Activated CD8-positive, alpha-beta memory T cell treated with anti-CD3 and anti-CD28 coated beads for 48 hours (primary cell): ENCODE measurements at regions not wholly inside any gene's neighbourhood (a gene's known extent, or its start where the extent isn't known, plus 50 kb on each side); places are given as distances from the start of the nearest gene placed in this dataset.
"Not testable (repeated sequence)": the region's sequence is repeated elsewhere in the genome, so short reads cannot be mapped to it uniquely, and the experiment has no call there.

Source experiments
- DNase-seq, 3 experiments: peaks; one replicate each; pipeline ENCODE4 v3.0.0-alpha.2; 2020; ENCODE audit warnings: low read depth in 2 of 3, low spot score in 2 of 3

DNA sequence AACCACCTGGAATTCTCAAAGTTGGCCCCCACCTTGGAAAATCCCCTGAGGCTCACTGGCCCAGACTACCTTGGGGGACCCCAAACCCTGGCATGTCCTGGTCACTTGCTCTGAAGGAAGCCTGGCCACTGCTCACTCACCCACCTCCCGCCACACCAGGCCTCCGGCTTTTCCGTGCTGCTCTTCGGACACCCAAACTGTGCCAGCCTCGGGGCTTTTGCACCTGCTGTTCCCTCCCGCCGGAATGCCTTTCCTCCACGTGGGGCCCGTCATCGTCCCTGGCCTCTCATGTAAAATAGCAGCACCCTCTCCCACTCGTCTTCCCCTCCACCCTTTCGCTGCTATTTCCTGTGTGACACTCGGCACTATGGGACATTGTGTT, 87.2 kb upstream of the NCOR2 start:
- DNase-seq: no peak

- DNase-seq: no peak
Measured at GRCh38 chr12:124653169-124653931, 85.9 kb upstream of the NCOR2 start.

- DNase-seq: no peak
Measured at GRCh38 chr12:124652661-124653060, 85.2 kb upstream of the NCOR2 start.

DNA sequence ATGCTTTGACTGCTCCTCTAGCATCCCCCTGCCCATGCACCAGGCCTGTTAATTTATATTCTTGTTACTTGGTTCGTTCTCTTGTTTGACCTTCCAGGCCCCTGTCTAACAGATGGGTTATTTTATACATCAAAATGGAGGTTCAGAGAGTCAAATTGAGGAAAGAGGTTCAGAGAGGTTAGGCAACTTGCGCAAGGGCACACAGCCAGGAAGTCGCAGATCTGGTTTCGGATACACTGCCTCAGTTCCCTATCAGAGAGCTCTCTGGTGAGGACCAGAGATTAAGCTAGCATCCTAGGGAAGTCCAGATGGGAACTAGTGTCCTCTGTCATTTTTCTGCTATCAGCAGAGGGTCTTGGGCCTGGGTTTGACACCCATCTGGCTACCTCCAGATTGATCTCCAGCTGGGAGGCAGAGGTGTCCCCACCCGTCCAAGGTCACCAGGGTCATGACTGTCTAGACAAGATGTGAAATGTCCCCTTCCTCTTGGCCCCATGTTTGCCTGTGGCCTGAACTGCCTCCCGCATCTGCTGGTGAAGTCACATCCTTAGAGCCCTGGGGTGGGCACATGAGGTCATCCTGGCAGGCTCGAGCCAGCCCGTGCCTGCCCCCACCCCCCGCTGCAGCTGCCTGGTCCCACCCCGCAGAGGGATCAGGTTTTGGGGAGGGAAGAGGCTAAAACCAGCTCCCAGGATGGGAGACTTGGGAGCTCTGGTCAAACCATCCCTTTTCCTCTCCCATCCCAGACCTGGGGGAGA, 84.3 kb upstream of the NCOR2 start:
- no peak for DNase-seq

DNA sequence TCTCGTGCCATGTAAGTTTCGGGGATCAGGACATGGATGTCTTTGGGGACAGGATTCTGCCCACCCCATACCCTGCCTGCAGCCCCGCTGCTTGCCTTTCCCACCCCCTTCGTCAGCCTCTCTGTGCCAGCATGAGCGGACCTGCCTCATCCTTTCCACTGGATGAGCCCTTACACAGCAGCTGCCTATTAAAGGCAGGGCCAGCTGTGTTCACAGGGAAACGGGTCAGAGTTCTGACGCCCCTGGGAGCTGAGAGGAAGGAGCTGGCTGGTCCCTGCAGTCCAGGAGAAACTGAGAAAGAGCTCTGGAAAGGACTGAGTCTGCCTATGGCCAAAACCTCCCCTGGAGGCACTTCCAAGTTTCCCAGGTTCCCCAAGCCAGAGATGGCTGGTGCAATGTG, 83.5 kb upstream of the NCOR2 start:
- DNase-seq: no peak

GRCh38 chr12:124648710-124649384, 81.4 kb upstream of the NCOR2 start:
- no peak for DNase-seq

GRCh38 chr12:124647316-124647715, 79.9 kb upstream of the NCOR2 start:
- DNase-seq: no peak

DNA sequence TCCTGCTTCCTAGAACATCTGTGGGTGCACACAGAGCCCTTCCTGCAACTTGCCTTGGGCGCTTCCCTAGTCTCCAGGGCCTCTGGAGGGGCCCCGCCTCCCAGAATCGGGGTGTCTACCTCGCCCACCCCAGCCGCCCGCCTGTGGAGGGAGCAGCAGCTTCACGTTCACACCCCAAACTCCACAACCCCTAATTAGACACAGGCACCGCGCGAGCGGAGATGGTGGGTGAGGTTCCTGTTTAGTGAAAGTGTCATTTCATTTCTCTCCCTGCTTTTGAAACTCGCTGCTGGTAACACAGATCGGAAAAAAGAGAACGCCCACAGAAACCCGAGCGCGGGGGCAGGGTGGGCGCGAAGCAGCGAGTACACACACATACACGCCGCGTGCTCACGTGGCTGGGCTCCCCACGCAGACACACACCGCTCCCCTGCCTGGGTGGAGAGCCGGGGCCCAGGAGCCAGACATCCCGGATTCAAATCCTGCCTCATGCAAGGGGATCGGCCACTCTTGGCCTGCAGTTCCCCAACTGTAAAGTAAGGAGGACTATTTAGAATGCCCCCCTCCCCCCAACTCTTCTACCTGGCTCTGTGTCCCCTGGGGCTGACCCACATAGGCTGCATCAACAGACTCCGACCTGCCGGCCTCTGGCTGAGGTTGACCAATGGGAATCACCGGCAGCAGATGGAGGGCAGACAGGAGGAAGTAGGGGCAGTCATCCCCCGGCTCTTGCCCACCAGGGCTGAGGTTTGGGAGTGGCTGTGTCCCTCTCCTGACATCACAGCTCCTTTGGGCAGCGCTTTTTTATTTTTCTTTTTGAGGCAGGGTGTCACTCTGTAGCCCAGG, 79.2 kb upstream of the NCOR2 start:
- DNase-seq: peak; percentile 20 to 29 (median 27)

DNA sequence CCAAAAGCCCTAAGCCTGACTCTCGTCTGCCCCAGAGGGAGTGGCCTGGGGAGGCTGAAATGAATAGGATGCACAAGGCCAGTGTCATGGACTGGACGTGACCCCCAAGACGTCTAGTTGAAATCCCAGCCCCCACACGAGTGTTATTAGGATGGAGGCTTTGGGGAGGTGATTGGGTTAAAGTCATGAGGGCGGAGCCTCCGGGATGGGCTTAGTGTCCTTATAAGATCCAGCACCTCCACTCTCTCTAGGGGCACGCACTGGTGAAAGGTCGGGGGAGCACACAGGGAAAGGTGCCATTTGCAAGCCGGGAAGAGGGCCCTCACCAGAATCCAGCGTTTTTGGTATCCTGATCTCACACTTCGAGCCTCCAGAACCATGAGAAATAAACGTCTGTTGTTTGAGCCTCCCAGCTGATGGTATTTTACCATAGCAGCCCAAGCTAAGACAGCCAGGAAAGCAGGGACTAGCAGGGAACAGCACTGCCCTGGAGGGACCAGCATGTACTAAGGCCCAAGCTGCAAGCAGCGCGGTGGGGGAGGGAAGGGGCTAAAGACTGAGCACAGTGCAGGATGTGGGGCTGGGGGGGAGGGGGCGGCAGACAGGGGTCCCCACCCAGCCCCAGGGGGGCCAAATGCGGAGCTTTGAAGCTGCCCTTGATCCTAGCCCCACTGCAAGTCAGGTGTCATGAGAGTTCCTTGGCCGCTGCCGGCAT, 78.3 kb upstream of the NCOR2 start:
- no peak for DNase-seq

DNA sequence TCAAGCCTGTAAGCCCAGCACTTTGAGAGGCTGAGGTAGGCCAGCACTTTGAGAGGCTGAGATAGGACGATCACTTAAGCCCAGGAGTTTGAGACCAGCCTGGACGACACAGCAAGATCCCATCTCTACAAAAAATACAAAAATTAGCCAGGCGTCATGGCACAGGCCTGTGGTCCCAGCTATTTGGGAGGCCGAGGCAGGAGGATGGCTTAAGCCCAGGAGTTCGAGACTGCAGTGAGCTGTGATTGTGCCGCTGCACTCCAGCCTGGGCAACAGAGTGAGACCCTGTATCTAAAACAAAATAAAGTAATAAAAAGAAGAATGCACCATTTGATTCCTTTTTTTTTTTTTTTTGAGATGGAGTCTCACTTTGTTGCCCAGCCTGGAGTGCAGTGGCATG, 76.4 kb upstream of the NCOR2 start:
- DNase-seq: not testable (repeated sequence)

DNA sequence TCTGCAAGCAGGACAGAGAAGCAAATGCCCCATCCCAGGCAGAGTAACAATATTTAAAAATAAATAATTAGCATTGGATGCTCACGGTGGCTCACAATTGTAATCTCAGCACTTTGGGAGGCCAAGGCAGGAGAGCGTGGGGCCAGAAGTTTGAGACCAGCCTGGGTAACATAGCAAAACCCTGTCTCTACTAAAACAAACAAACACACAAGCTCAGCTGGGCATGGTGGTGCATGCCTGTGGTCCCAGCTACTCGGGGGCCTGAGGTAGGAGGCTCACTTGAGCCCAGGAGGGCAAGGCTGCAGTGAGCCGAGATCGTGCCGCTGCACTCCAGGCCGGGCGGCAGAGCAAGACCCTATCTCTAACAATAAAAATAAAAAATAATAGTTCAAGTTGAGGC, 74.7 kb upstream of the NCOR2 start:
- no peak for DNase-seq

GRCh38 chr12:124641591-124641990, 74.2 kb upstream of the NCOR2 start:
- no peak for DNase-seq

- no peak for DNase-seq
Measured at GRCh38 chr12:124640056-124640455, 72.6 kb upstream of the NCOR2 start.

GRCh38 chr12:124639122-124639806, 71.9 kb upstream of the NCOR2 start:
- no peak for DNase-seq

- no peak for DNase-seq
Measured at GRCh38 chr12:124637581-124637981, 70.2 kb upstream of the NCOR2 start.

- no peak for DNase-seq
Measured at GRCh38 chr12:124637163-124637562, 69.8 kb upstream of the NCOR2 start.

DNA sequence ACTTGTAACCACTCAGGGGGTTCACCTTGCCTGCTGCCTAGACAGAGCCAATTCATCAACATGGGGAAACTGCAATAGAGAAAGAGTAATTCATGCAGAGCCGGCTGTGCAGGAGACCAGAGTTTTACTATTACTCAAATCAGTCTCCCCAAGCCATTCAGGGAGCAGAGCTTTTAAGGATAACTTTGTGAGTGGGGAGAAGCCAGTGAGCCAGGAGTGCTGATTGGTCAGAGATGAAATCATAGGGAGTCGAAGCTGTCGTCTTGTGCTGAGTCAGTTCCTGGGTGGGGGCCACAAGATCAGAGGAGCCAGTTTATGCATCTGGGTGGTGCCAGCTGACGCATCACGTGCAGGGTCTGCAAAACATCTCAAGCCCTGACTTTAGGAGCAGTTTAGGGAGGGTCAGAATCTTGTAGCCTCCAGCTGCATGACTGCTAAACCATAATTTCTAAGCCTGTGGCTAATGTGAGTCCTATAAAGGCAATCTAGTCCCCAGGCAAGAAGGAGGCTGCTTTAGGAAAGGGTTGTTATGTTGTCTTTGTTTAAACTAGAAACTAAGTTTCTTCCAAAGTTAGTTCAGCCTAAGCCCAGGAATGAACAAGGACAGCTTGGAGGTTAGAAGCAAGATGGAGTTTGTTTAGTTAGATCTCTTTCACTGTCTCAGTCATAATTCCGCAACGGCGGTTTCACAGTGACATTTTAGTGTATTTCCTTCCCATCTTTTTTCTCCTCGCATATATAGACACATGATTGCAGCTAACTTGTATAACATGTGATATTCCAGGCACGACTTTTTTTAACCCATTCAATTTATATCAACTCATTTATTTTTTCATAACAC, 68.9 kb upstream of the NCOR2 start:
- DNase-seq: peak in 1 of 3 experiments; percentile 11

- DNase-seq: no peak
Measured at GRCh38 chr12:124635316-124635715, 67.9 kb upstream of the NCOR2 start.
